UCSD-AML1 (cell line): ENCODE measurements at regions not wholly inside any gene's neighbourhood (a gene's known extent, or its start where the extent isn't known, plus 50 kb on each side); places are given as distances from the start of the nearest gene placed in this dataset.
"Not testable (repeated sequence)": the region's sequence is repeated elsewhere in the genome, so short reads cannot be mapped to it uniquely, and the experiment has no call there.

ENCODE experiments used
- DNase-seq: peaks from one replicate; lab custom pipeline; 2025; ENCODE audit not compliant: unreplicated experiment; lab: John Stamatoyannopoulos, UW

DNA sequence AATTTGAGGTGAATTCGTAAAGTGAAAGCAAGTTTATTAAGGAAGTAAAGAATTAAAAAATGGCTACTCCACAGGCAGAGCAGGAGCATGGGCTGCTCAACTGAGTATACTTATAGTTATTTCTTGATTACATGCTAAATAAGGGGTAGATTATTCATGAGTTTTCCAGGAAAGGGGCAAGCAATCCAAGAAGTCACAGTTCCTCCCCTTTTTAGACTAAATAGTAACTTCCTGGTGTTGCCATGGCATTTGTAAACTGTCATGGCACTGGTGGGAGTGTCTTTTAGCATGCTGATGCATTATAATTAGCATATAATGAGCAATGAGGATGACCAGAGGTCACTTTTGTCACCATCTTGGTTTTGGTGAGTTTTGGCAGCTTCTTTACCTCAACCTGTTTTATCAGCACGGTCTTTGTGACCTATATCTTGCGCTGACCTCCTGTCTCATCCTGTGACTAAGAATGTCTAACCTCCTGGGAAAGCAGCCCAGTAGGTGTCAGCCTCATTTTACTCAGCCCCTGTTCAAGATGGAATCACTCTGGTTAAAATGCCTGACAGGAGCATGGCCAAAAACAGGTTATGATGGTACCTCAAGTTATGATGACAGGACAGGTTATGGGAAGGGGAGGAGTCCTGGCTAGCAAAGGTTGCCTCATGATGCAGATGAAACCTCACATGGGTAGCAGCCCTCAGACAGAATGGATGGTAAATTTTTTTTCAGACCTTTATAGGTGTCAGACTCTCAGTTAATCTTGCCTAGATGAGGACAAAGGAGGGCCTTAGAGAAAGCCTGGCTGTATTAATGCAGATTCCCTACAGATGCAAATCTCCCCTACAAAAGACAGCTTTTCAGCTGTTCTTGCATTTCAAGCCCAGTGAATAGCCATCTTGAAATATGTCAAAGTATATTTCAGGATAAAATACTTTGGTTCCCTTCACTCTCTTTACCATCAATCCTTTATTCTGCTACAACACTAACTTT, 49.7 kb downstream of the SIPA1L2 start:
- DNase-seq, result no peak

DNA sequence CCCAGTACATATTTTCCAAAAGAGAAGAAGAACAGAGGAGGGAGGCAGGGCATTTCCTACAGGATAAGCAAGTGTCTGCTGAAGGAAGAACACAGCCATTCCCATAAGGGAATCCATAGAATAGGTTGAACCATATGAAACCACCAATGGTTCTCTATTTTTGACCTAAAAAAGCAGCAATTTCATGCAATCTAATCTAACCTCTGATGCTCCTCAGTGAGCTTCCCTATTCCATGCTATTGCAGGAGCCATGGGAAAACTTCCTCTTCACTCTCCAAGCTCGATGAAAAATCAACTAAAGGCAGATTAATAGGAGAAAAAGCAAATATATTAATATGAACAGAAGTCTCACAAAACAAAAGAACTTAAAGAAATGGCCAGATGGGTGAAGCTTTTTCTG, 50.5 kb downstream of the SIPA1L2 start:
- no peak for DNase-seq

DNA sequence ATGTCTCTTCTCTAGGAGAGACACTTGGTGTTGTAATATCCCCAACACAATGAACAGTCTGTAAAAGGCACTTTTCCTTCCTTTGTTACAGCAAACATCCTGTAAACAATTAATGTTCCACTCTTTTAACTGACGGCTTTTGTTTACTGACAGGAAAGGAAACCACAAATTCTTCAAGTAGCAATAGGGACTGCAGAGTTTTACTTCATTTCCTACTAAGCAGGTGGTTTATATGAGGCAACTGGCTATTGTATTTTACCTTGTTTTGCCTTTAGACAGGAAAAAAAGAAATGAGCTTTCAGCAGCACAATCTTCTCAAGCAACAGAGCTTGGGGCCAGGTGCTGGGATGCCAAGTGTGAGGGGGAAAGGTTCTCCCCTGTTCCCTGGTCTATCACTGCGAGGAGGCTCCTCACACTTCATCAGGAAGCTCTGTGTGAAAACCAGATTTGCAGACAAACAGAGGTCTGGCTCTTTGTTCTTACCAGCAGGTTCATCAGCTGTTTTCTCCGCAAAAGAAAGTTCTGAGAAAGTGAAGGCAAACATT, 51.2 kb downstream of the SIPA1L2 start:
- DNase-seq, result no peak

DNA sequence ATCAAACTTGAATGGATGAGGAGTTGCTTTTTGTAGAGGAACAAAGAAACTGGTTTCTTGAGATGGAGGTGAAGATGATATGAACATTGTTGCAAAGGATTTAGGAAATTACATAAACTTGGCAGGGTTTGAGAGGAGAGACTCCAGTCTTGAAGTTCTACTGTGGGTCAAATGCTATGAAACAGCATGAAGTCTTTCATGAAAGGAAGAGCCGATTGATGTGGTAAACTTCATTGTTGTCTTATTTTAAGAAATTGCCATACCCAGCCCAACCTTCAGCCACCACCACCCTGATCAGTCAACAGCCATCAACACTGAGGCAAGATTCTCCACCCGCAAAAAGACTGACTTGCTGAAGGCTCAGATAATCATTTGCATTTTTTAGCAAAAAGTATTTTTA, 52.2 kb downstream of the SIPA1L2 start:
- DNase-seq, result no peak

DNA sequence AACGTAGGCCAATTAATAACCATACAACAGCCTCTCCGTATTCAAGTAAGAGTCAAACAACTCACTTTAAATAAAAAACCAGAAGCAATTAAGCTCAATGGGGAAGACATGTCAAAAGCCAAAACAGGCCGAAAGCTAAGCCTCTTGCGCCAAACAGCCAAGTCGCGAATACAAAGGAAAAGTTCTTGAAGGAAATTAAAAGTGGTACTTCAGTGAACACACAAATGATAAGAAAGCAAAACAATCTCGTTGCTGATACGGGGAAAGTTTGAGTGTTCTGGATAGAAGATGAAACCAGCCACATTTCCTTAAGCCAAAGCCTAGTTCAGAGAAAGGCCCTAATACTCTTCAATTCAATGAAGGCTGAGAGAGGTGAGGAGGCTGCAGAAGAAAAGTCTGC, 53.4 kb downstream of the SIPA1L2 start:
- DNase-seq, result no peak

DNA sequence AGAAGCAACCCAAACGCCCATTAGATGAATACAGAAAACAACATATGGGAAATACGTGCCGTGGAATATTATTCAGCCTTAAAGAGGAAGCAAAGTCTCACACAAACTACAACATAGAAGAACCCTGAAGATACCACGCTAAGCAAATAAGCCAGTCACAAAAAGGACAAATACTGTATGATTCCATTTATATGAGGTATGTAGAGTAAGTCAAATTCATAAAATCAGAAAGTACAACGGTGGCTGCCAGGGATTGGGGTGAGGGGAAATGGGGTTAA, 54.2 kb downstream of the SIPA1L2 start:
- no peak for DNase-seq

DNA sequence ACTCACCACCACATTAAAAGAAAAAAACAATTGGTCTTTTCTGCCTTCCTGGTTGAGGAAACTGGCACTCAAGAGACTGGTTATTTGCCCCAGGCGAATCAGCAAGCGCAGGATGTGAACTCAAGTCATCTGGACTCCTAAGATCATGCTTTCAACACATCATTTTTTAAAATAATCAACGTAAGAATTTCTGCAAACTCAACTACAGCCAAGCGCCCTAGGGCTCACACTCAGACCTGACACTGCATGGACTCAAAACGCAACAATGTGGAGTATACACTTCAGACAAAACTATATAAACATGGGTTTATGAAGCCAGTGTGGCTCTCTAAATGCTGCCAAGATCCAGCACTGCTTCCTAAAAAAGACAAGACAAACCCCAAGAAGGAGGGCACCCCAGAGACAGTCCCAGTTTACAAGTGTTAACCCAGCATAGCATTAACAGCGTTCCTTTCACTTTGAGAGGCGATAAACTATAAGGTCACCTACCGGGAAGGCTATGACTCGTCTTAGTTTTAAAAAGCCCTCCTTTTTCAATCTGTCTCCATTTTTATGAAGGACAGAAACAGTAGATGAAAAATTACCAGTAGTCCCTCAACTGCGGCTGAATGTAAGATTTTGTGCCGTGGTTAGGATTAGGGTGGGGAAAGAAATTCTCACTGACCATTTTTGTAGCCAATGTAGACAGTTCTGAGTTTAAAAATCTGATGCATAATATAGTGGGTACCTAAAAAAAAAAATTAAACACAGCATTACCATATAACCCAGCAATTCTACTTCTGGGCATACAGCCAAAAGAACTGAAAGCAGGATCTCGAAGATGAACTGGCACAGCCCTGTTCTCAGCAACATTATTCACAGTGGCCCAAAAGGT, 54.8 kb downstream of the SIPA1L2 start:
- no peak for DNase-seq

DNA sequence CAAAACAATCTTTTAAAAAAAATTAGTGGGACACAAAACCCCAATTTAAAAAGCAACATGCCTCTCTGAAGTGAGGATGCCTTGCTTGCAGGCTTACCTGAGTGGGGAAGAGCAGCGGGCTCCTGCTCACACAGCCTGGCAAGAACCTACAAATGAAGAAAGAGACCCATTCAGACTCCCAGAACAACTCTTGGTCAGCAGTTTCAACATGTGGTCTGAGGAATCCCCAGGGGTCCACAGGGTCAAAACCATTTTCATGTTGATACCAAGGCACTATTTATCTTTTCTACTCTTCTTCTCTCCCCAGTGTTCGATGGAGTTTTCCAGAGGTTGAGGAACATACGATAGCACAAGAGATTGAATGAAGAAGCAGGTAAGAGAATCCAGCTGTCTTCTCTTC, 55.9 kb downstream of the SIPA1L2 start:
- no peak for DNase-seq

DNA sequence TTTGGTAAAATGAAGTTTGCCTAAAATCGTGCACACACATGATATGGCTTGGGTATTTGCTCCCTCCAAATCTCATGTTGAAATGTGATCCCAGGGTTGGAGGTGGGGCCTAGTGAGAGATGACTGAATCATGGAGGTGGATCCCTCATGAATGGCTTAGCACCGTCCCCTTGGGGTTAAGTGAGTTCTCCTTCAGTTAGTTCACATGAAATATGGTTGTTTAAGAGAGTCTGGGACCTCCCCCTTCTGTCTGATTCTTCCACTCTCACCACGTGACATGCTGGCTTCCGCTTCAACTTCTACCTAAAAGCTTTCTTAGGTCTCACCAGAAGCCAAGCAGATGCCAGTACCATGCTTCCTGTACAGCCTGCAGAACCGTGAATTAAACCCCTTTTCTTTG, 58.4 kb downstream of the SIPA1L2 start:
- no peak for DNase-seq

DNA sequence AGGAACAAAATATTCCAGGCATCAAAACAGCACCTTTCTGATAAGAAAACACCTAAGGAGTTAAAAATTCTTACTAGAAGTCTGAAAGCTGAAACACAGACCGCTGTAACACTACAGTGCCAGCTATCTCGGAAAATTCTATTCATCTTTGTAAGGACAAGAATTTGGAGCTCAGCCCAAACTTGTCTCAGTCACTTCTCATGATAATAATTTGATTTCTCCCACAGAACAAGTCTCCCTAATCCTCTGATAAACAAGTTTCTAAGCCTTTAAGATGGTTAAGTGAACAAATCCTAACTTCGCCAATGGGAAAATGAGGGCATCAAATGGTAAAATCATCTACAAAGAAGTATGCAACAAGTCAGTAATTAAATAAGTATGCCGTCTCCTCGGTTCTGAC, 59.9 kb downstream of the SIPA1L2 start:
- DNase-seq, result no peak

DNA sequence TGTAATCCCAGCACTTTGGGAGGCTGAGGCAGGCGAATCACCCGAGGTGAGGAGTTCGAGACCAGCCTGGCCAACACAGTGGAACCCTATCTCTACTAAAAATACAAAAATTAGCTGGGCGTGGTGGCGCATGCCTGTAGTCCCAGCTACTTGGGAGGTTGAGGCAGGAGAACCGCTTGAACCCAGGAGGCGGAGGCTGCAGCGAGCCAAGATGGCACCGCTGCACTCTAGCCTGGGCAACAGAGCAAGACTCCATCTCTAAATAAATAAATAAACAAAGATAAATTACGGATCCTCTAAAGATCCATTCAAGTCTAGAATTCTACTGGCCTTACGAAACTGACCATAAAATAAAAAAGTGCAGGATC, 60.4 kb downstream of the SIPA1L2 start:
- not testable (repeated sequence) for DNase-seq

DNA sequence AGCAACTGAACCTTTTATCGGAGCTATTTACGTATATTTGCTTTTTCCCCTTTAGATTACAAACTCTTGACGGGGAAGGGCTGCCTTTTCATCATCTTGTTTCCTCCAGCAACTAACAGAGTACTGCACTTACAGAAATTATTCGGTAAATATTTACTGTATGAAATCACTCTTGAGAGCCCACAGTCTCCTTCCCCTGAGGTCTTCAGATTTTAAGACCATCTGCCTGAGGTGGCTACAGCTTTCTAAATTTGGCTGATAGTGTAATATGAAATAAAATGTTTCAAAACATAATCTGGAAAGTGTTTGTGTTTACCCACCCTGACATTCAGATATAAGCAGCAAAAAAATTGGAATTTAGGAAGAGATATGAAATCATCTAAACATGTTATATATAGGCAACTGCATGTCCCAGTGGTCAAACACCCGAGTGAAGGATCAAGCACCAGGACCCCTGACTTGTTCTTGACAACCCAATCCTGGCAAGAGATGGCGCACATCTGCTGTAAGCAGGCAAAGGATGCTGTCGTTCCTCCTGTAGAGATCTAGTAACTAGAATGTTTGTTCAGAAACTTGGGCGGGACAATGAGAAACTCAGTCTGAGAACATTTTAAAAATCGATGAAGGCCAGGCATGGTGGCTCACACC, 60.9 kb downstream of the SIPA1L2 start:
- DNase-seq, result no peak

DNA sequence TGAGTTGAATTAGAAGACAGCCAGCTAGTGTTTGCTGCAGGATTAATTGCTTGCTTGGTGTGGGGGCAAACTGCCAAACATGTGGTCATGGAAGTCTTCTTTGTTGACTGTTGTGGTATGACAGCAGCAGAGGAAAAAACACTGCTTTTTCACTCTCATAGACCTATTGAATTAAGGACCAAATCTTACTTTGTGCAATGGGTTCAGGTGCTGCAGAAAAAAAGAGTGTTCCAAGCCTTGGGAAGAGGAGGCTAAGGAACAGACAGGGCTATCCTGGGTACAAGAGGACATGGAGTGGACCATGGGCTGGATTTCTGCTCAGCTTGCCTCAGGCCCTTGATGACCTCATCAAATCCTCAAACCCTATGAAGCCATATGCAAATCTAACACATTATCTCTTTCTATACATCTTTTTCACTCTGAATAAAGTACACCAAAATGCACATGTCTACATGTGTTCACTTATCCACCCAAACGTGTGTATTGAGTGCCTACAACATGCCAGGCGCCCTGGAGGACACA, 61.5 kb downstream of the SIPA1L2 start:
- DNase-seq, result no peak

DNA sequence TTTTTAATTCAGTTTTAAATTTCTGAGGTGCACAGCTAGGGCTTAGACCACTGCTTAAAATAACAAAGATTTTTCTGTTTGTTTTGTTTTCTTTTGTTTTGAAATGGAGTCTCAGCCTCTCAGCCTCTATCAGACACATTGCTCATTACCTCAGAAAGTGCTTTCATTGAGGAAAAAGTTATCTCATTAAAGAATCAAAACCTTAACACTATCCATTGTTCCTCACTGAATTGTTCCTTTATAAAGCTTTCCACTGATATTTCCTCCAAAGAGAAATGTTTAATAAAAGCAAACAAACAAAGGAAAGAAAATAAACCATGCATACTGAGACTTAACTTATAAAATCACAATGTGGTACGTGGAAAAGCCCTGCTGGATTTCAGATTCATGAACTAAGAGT, 63.8 kb downstream of the SIPA1L2 start:
- DNase-seq, result no peak

DNA sequence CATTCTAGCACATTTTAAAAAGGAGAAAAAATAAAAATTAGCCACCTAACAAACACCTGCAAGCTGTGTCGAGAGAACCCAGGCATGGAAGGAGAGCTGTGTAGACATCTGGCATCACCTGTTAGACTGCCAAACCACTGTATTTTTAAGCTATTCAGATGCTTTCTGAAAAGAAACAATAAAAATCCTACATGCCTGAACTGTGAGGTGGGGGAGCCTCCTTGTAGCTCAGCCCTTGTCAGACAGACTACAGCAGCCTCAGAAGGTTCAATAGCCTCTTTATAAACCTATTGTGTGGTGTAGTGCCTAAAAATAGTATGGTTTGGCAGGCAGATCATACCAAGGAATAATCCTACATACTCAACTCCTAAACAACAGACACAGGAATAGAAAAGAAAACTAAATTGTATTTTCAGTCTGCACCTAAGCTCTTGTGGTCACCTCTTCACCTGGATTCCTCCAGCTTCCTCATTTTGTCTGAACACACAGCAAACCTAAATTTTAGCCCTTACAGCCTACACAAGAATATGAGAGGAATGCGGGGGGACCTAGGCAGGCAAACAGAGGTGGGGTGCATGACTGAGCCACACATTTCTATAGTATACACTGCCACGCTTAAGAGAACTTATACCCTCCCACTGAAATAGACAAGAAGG, 67.0 kb downstream of the SIPA1L2 start:
- DNase-seq, result no peak

DNA sequence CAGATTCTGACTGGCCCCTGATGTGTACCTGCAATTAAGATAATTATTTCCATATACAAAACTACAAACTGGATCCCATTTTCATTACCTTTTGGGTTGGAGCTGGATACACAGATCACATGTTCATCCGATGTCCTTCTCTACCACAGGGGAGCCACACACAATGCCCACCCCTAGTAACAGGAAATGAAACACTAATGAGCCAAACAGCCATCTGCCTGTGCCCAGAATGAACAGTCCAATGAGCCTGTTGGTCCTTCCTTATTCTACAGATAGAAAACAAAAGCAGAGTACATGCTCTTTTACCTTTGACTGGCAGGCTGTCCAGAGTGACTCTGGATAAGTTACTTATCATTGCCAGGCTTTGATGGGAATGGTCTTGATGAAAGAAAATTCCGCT, 68.6 kb downstream of the SIPA1L2 start:
- DNase-seq, result no peak

DNA sequence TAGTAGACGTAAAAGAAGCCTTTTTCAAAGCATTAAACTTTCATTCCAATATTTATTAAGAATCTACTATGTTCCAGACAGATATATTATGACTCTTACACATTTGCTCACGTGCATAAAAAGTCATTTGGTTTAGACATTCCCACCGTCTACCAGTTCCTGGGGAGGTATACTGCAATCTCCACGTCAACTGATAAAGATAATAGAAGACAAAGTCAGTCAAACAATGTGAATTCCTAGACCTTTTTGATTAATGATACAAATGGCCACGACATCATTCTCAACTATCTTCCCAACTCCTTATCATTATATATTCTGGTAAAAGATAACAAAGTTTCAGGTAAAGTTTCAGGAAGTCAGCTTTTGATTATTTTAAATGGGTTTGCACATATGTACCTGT, 69.0 kb downstream of the SIPA1L2 start:
- DNase-seq, result no peak

DNA sequence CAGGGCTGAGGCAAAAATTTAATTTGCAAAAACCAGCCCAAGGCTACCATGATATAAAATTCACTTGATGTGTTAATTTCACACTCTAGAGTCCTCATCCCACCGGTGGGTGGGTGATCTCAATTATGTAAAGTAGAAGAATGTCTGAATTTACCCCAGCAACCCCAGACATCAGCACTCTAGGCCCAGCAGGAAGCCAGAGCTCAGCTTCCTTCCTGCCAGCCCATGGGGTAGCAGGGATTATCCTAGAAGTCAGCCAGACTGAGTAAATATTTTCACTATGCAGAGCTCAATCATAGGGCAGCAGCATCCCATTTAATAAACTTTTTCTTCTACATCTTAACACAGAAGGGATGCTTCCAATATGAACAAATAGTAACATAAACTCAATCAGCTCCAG, 71.0 kb downstream of the SIPA1L2 start:
- DNase-seq, result no peak

DNA sequence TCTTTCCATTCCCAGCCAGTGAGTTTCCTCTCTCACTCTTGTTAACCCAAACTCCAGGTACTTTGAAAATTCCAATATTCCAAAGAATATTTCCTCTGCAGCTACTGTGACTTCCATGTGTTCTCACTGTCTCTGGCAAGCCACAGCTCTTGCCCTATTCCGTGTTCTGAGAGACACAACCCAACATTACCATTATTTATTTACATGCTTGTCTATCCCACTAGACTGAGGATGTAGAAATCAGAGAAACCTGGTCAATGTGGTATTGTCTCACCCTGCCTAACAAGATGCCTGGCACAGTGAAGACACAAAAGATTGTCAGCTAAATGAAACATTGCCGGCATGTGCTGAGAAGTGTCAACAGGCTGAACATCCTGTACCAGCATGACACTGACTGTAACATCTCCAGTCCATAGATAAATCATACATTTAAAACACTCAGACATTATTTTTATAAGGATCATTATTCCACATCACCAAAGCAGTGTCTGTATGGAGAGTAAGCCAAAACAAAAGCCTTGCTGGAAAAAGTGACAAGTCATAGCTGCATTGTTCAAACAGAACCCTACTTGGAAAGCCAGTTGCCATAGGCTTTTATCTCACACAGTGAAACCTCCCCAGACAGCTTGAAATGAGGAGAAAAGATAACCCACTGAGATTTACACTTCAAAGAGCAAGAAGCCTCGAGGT, 72.3 kb downstream of the SIPA1L2 start:
- DNase-seq, result no peak

DNA sequence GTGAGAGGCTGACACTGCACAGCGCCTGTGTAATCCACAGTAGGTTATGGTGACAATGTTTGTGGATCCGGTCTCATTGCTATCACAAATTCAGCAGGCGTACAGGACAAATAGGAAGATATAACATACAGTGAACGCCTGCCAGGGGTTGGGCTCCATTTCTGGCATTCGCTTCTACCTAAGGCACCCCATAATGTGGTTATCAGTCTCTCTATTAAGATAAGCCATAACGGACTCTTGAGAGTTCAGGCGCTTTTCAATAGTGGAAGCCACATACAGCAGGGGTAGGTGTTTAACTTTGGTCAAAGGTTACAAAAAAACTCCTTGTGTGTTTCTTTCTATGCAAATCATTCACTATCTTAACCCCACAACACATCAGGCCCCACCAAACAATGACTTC, 72.8 kb downstream of the SIPA1L2 start:
- DNase-seq, result no peak
